ENCODE measurements at regions not wholly inside any gene's neighbourhood (a gene's known extent, or its start where the extent isn't known, plus 50 kb on each side); places are given as distances from the start of the nearest gene placed in this dataset.
A peak's percentile ranks its signal among the peaks of the same experiment; 100 is the strongest.

DNA sequence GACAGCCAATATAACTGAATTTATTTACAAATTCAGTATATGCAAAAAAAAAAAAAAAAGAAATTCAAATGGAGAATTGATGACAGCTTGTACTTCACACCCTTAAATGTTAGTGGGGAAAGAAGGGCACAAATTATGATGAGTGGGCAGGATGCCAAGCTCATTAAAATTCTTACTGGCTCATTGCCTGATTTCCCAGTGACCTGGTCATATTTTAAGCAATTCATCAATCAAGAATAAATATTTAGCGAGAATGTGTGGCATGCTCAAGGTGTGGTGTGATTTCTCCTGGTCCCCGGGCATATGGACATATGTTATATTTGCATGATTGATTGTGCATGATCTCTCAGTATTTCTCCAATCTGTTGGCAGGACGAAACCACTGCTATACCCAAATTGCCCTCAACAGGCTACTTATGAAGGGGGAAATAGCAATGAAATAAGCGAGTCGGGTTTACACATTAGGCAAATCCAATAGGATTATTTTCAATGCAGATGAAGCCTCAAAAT lies 883.0 kb downstream of the LRRTM4 start:
- Mint-ChIP-seq H3K27ac (no peak overlapping the region), H3K27me3 (no peaks in the 10 kb centered on the region), H3K4me3 (no peak overlapping the region), H3K9me3 (peaks cover 26% of the 10 kb centered on the region), H3K36me3 (ENCODE audit: low read depth) (no peaks in the 10 kb centered on the region), H3K4me1 (no peaks in the 10 kb centered on the region)
- ATAC-seq (replicated peaks) = no peak

DNA sequence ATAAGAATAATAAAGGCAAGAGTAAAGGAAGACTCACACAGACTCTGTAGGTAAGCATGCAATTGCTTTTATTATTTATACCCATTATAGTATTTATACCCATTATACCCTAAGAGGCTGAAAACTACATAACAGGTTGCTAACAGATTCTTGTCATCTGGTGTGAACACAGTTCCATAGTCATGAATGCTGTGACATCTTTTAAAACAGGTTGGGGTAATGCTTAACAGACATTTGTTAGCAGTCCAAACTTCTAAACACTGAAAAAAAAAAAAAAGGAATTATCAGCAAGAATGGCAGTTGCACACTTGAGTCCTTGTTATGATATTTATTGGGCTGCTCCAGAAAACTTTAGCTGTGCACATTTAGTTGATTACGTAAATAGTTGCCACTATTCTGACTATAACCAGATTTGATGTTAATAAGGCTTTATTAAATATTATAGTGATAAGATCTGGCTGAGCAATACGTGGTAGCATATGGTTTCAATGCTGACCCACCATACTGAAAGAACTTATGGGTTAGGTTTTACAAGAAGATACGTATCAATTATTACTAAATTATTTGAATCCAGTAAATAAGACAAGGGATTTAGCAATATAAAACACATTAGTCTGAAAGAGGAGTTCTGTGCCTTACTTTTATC lies 888.8 kb downstream of the LRRTM4 start:
- no peaks in the 10 kb centered on the region for H3K36me3 Mint-ChIP-seq (ENCODE audit: low read depth)
- H3K4me1 Mint-ChIP-seq = no peaks in the 10 kb centered on the region
- no peak overlapping the region for H3K27ac Mint-ChIP-seq
- H3K4me3 Mint-ChIP-seq = no peak overlapping the region
- H3K9me3 Mint-ChIP-seq = peaks cover 16% of the 10 kb centered on the region
- no peak for ATAC-seq (replicated peaks)
- H3K27me3 Mint-ChIP-seq = no peaks in the 10 kb centered on the region

DNA sequence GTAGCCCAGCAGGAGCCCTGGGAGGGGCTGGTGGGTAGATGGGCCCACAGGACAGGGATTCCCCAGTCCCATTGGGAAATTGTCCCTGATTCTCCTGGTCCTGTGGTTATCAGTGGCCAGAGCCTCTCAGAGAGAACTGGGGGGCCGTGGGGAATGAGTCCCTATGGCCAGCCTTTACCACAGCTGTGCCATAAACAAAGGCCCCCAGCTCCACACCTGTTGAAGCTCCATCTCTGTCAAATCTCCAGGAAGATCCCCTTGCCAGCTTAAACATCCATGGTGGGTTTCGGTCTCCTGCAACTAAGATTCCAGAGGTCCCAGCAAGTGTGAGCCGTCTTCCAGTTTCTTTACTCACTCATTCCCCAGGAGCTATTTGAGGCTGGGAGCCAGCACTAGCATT lies 897.1 kb downstream of the LRRTM4 start:
- Mint-ChIP-seq H3K9me3 (peaks cover 11% of the 10 kb centered on the region), H3K4me3 (no peak overlapping the region), H3K36me3 (ENCODE audit: low read depth) (no peaks in the 10 kb centered on the region), H3K27me3 (no peaks in the 10 kb centered on the region), H3K27ac (no peak overlapping the region), H3K4me1 (no peaks in the 10 kb centered on the region)
- ATAC-seq (replicated peaks) = no peak

DNA sequence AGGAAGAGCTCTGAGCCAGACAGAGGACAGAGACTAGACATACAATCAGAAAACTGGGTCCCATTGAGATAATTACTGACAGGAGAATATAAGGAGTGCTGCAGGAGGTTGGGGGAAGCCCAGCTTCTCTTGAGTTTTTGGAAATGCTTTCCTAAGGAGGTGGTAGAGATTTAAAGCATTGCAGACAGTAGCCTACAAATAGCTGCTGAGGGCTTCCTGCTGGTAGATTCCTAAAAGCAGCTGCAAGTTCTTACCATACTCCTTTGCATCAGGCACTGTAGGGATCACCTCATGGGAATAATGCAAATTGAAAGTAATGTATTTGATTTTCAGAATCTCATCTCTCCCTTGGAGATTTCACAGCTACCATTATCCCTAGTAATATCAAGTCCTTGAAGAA lies 902.6 kb upstream of the GCFC2 start:
- H3K4me3 Mint-ChIP-seq = no peak overlapping the region
- peaks cover 10% of the 10 kb centered on the region for H3K9me3 Mint-ChIP-seq
- no peaks in the 10 kb centered on the region for H3K36me3 Mint-ChIP-seq (ENCODE audit: low read depth)
- no peak overlapping the region for H3K27ac Mint-ChIP-seq
- no peaks in the 10 kb centered on the region for H3K27me3 Mint-ChIP-seq
- ATAC-seq (replicated peaks) = no peak
- H3K4me1 Mint-ChIP-seq = no peaks in the 10 kb centered on the region

DNA sequence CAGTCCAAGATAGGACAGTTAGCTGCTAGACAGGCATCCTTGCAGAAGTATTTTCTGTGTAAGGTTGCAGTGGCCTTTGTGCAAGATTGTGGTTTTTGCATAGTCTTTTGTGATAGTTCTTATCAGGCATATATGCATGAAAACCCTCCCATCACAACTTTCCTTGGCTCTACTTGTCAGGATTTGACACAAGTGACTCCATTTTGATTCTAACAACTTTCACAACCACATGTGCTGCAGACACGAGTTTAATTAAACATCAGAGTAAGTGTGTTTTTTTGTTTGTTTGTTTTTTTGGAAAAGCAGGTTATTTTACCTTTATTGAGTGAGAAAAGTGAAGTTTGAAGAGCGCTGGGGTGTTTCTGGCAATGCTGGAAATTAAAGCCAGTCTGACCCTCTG lies 902.0 kb upstream of the GCFC2 start:
- H3K4me1 Mint-ChIP-seq = no peaks in the 10 kb centered on the region
- H3K27me3 Mint-ChIP-seq = no peaks in the 10 kb centered on the region
- ATAC-seq (replicated peaks) = no peak
- peaks cover 7% of the 10 kb centered on the region for H3K9me3 Mint-ChIP-seq
- H3K4me3 Mint-ChIP-seq = no peak overlapping the region
- H3K36me3 Mint-ChIP-seq (ENCODE audit: low read depth) = no peaks in the 10 kb centered on the region
- no peak overlapping the region for H3K27ac Mint-ChIP-seq

DNA sequence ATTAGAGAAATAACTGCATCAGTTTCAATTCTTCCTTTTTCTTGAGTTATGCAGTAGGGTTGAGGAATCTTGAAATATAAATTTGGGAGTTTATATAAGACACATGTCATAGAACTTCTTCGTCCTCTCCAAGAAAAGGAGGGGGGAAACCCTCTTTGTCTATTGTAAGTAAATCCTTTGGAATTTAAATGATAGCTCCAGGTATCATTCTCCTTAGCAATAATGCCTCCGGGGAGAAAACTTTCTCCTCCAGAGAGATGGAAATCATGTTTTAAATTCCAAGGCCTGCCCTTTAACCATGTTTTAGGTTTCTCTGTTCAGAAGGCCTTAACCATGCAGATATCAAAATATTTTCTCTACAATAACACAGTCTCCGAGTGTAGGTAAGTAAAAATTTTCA lies 899.7 kb upstream of the GCFC2 start:
- H3K4me1 Mint-ChIP-seq = no peaks in the 10 kb centered on the region
- no peak overlapping the region for H3K4me3 Mint-ChIP-seq
- ATAC-seq (replicated peaks) = no peak
- H3K27ac Mint-ChIP-seq = no peak overlapping the region
- peaks cover 7% of the 10 kb centered on the region for H3K9me3 Mint-ChIP-seq
- no peaks in the 10 kb centered on the region for H3K36me3 Mint-ChIP-seq (ENCODE audit: low read depth)
- H3K27me3 Mint-ChIP-seq = no peaks in the 10 kb centered on the region

DNA sequence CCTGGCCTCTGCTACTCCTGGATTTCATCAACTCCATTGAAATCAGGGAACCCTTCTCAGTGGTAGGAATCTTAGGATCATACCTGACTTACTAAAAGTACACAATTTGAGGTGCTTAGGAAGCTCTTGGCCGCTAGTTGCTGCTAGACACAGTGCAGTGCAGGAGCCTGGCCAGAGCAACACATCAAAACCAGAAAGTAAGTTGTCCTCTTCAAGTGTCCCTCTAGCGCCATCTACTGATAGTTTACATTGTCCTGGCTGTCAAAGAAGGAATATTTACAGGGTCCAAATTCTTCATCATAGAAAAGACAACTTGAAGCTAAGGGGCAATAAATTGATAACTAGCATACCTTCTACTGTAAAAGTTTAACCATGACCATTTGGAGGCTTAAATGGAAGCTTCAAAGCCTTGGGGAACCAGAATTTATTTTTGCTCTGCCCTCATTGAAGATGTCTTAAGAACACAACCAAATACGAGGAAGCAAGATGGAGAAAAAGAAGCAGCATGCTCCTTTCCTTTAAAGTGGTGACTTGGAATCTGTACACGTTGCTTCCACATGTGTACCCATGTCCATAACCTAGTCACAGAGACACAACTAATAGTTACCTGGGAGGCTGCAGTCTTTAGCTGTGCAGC lies 889.1 kb upstream of the GCFC2 start:
- ATAC-seq (replicated peaks) = peak; percentile 24
- no peaks in the 10 kb centered on the region for H3K4me1 Mint-ChIP-seq
- H3K27me3 Mint-ChIP-seq = no peaks in the 10 kb centered on the region
- H3K9me3 Mint-ChIP-seq = peaks cover 5% of the 10 kb centered on the region
- H3K27ac Mint-ChIP-seq = no peak overlapping the region
- no peak overlapping the region for H3K4me3 Mint-ChIP-seq
- H3K36me3 Mint-ChIP-seq (ENCODE audit: low read depth) = no peaks in the 10 kb centered on the region

DNA sequence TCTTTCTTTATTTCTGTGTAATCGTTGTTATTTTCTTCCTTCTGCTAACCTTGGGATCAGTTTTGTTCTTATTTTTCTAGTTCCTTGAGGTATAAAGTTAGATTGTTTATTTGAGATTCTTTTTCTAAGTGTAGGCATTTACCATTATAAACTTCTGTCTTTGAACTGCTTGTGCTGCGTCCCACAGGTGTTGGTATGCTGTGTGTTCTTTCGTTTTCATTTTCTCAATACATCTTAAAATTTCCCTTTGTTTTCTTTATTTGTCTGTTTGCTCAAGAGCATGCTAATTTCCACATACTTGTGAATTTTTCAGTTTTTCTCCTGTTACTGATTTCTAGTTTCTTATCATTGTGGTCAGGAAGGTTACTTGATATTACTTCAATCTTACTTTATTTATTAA lies 873.8 kb upstream of the GCFC2 start:
- H3K36me3 Mint-ChIP-seq (ENCODE audit: low read depth) = no peaks in the 10 kb centered on the region
- no peaks in the 10 kb centered on the region for H3K4me1 Mint-ChIP-seq
- ATAC-seq (replicated peaks) = no peak
- H3K4me3 Mint-ChIP-seq = no peak overlapping the region
- H3K27ac Mint-ChIP-seq = no peak overlapping the region
- H3K27me3 Mint-ChIP-seq = no peaks in the 10 kb centered on the region
- peaks cover 15% of the 10 kb centered on the region for H3K9me3 Mint-ChIP-seq

DNA sequence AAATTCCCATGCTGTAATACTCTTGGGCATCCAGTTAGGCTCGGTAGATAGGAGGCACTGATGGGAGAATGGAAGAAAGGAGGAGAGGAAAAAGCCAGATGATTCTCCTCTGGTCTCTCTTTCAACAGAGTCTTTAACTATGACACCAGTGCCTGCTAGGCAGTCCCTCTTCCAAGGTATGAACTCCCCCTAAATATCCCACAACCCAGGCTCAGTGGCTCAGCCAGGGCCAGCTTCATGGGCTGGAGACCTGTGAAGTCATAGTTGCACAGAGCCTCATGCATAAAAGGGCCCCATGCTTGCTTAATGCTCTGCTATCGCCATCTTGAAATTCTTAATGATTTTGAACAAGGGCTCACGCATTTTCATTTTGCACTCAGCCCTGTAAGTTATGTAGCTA lies 869.2 kb upstream of the GCFC2 start:
- no peak overlapping the region for H3K27ac Mint-ChIP-seq
- no peak overlapping the region for H3K4me3 Mint-ChIP-seq
- ATAC-seq (replicated peaks) = no peak
- no peaks in the 10 kb centered on the region for H3K36me3 Mint-ChIP-seq (ENCODE audit: low read depth)
- no peaks in the 10 kb centered on the region for H3K4me1 Mint-ChIP-seq
- H3K27me3 Mint-ChIP-seq = no peaks in the 10 kb centered on the region
- H3K9me3 Mint-ChIP-seq = peaks cover 39% of the 10 kb centered on the region

DNA sequence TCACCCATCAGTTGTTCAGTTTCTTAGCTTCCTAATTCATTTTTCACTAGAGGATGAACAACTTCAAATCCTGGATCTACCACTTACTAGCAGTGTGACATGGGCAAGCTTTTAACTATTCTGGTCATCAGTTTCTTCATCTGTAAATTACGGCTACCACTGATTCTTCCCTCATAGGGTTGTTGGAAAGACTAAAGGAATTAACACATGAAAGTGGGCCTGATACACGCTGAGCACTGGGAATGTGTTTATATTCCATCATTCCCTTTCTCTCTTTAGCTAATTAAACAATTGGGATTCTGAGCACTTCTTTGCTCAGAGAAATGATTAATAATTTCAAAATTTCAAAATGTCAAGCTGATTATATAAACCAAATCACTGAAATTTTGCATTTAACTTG lies 862.3 kb upstream of the GCFC2 start:
- H3K4me3 Mint-ChIP-seq = no peak overlapping the region
- H3K27ac Mint-ChIP-seq = no peak overlapping the region
- no peaks in the 10 kb centered on the region for H3K4me1 Mint-ChIP-seq
- no peaks in the 10 kb centered on the region for H3K36me3 Mint-ChIP-seq (ENCODE audit: low read depth)
- H3K9me3 Mint-ChIP-seq = peaks cover 19% of the 10 kb centered on the region
- ATAC-seq (replicated peaks) = no peak
- no peaks in the 10 kb centered on the region for H3K27me3 Mint-ChIP-seq

DNA sequence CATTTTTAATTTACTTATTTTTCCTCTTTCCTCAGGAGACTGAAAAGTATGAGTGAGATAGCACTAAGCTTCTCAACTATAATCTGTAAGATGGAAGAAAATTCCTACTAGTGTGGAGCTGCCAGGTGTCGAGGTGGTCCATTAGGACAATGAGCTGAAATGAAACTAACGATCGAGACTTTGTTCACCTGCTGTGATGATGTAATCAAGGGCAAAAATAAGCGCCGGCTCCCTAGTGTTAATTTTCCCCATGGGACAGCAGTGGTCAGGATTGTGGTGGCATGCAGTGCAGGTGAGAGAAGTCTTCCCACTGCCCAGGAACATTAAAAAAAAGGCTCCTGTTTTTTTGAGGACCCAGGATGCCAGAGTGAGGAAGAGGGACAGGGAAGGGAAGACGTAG lies 859.1 kb upstream of the GCFC2 start:
- no peak for ATAC-seq (replicated peaks)
- Mint-ChIP-seq H3K9me3 (peaks cover 6% of the 10 kb centered on the region), H3K4me3 (no peak overlapping the region), H3K4me1 (no peaks in the 10 kb centered on the region), H3K27ac (no peak overlapping the region), H3K27me3 (no peaks in the 10 kb centered on the region), H3K36me3 (ENCODE audit: low read depth) (no peaks in the 10 kb centered on the region)

DNA sequence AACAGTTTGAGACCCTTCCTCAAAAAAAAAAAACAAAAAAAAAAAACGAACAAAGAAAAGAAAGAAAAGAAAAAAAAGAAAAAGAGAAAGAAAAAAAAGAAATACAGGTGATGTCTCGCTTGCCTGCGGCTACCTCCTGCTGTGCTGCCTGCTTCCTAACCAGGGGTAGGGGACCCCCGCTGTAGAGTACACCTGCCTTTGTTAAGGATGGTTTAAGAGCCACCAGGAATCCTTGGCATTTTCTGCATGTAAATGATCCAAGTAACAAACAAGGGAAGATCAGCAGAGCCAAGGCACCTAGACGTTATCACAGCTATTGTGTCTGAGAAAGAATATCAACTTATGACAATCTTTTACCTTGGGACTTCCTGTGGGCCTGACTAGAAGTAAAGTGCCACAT lies 856.8 kb upstream of the GCFC2 start:
- no peak for ATAC-seq (replicated peaks)
- H3K36me3 Mint-ChIP-seq (ENCODE audit: low read depth) = no peaks in the 10 kb centered on the region
- peaks cover 9% of the 10 kb centered on the region for H3K9me3 Mint-ChIP-seq
- H3K27ac Mint-ChIP-seq = no peak overlapping the region
- H3K27me3 Mint-ChIP-seq = no peaks in the 10 kb centered on the region
- H3K4me3 Mint-ChIP-seq = no peak overlapping the region
- H3K4me1 Mint-ChIP-seq = no peaks in the 10 kb centered on the region

DNA sequence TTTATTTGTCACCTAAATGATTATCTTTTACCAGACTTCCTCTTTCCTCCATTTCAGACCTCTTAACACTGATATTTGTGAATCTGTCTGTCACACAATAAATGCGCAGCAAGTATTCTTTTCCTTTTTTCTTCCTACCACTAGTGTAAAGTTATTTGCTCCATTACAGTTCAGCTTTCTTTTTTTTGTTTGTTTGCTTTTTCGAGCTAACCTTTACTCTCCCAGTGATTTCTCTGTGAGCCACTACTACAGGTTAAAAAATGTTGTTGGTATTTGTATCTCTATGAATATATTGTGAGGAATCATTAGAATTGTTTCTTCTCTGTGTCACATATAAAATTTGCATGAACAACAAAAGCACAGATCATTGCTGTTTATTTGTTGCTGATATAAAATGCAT lies 854.0 kb upstream of the GCFC2 start:
- no peaks in the 10 kb centered on the region for H3K4me1 Mint-ChIP-seq
- H3K27me3 Mint-ChIP-seq = no peaks in the 10 kb centered on the region
- ATAC-seq (replicated peaks) = no peak
- peaks cover 6% of the 10 kb centered on the region for H3K9me3 Mint-ChIP-seq
- no peak overlapping the region for H3K4me3 Mint-ChIP-seq
- no peak overlapping the region for H3K27ac Mint-ChIP-seq
- H3K36me3 Mint-ChIP-seq (ENCODE audit: low read depth) = no peaks in the 10 kb centered on the region

DNA sequence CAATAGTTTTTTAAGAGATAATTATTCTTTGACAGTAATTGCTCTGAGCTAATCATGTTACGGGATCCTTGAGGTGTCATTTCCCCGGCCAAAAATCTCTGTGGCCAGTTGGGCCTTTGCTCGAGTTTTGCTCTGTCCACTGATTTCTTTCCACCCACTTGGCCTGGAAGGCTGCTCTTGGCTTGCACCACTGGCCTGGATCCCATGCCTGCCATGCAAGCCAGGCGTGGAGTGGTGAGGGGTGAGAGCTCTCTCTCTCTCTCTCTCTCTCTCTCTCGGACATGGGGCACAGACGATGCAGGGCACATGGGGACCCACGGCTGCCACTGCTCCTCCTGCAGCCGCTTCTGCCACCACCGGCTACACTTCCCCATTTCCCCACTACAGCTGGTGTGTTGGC lies 853.0 kb upstream of the GCFC2 start:
- Mint-ChIP-seq H3K27me3 (no peaks in the 10 kb centered on the region), H3K4me1 (no peaks in the 10 kb centered on the region), H3K27ac (no peak overlapping the region), H3K9me3 (peaks cover 4% of the 10 kb centered on the region), H3K36me3 (ENCODE audit: low read depth) (no peaks in the 10 kb centered on the region), H3K4me3 (no peak overlapping the region)
- ATAC-seq (replicated peaks) = no peak

DNA sequence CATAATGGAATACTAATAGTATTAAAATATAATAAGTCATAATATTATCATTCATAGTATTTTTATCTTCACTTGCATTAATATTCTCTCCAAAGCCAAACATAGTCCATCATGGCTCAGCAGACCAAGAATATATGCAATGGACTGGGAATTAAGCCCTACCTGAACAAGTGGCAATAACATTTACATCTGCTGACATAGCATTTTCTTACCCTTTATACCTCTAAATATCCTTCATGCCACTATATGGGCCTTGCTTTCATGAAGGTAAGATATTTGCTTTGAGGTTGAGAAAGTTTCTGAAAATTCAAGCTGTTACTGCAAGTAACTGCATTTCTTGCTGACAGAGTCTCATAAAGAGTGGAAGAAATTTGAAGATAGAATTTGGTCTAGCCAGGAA lies 847.4 kb upstream of the GCFC2 start:
- peaks cover 8% of the 10 kb centered on the region for H3K9me3 Mint-ChIP-seq
- H3K4me3 Mint-ChIP-seq = no peak overlapping the region
- no peaks in the 10 kb centered on the region for H3K4me1 Mint-ChIP-seq
- no peak overlapping the region for H3K27ac Mint-ChIP-seq
- H3K36me3 Mint-ChIP-seq (ENCODE audit: low read depth) = no peaks in the 10 kb centered on the region
- no peaks in the 10 kb centered on the region for H3K27me3 Mint-ChIP-seq
- no peak for ATAC-seq (replicated peaks)
